GM12878 (cell line): ENCODE measurements at regions not wholly inside any gene's neighbourhood (a gene's known extent, or its start where the extent isn't known, plus 50 kb on each side); places are given as distances from the start of the nearest gene placed in this dataset.

ENCODE experiments used
- CEBPB ChIP-seq, 2 experiments: fragments of 150-350 bp in 1 of 2; IDR thresholded peaks; 2 replicates each; pipeline ENCODE4 v1.6.1; 2012 to 2014; ENCODE audit warnings: low read depth in 2 of 2, low read length in 2 of 2, borderline replicate concordance in 1 of 2, inconsistent platforms in 1 of 2
- CREM ChIP-seq: IDR thresholded peaks from 2 replicates; pipeline ENCODE4 v1.6.1; 2014; ENCODE audit warnings: antibody characterized with exemption, low read depth
- GABPA ChIP-seq: IDR thresholded peaks from 2 replicates; pipeline ENCODE4 v1.6.1; 2014; ENCODE audit warnings: antibody characterized with exemption, low read depth, mild to moderate bottlenecking, inconsistent platforms
- POLR2A ChIP-seq: IDR thresholded peaks from 2 replicates; pipeline ENCODE4 v1.6.1; 2011; ENCODE audit warnings: low read depth, mild to moderate bottlenecking, low read length

DNA sequence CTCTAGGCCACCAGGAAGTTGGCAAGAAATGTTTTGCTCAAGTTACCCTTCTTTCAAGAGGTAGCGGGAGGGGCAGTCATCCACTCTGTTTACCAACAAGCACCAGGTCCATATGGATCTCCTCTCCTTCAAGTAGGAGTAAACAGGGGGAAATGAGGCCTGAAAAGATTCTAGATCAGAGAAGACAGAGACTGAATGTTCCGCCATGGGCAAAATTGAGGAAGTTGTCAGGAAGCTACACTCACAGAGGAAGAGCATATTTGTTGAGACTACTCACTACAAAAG is 81.6 kb downstream of the KLF15 start:
- TF ChIP-seq CEBPB (IDR thresholded peaks at IDR 0.05; ENCODE audit: borderline replicate concordance in 1 of 2, low read depth in 2 of 2, low read length in 2 of 2) = no peak
- no peak for TF ChIP-seq GABPA
- TF ChIP-seq CREM = no peak
- no peak for TF ChIP-seq POLR2A
